GM18520 (cell line): ENCODE measurements at regions not wholly inside any gene's neighbourhood (a gene's known extent, or its start where the extent isn't known, plus 50 kb on each side); places are given as distances from the start of the nearest gene placed in this dataset.

ENCODE experiments used
- ATAC-seq: cut with Tn5 transposase; IDR thresholded peaks from one replicate; pipeline ENCODE4 v1.9.1; 2021; ENCODE audit not compliant: unreplicated experiment

- no peak for ATAC-seq
Observed at GRCh38 chr5:29897916-29898315, 1295.6 kb upstream of the CDH6 start.

- ATAC-seq, result no peak
Observed at GRCh38 chr5:29896646-29897045, 1296.8 kb upstream of the CDH6 start.

- ATAC-seq, result no peak
Observed at GRCh38 chr5:29894668-29895067, 1298.8 kb upstream of the CDH6 start.

- ATAC-seq, result no peak
Observed at GRCh38 chr5:29889051-29889450, 1304.4 kb upstream of the CDH6 start.

- ATAC-seq, result no peak
Observed at GRCh38 chr5:29885595-29885994, 1307.9 kb upstream of the CDH6 start.

GRCh38 chr5:29882036-29882435, 1311.5 kb upstream of the CDH6 start:
- ATAC-seq, result no peak

- ATAC-seq, result no peak
Observed at GRCh38 chr5:29879401-29879800, 1314.1 kb upstream of the CDH6 start.

- ATAC-seq, result no peak
Observed at GRCh38 chr5:29878599-29878998, 1314.9 kb upstream of the CDH6 start.

GRCh38 chr5:29867155-29867554, 1326.3 kb upstream of the CDH6 start:
- no peak for ATAC-seq

GRCh38 chr5:29853711-29854220, 1339.7 kb upstream of the CDH6 start:
- no peak for ATAC-seq

GRCh38 chr5:29852329-29852728, 1341.2 kb upstream of the CDH6 start:
- ATAC-seq, result no peak

- ATAC-seq, result no peak
Observed at GRCh38 chr5:29845206-29845605, 1348.3 kb upstream of the CDH6 start.

GRCh38 chr5:29833394-29833793, 1360.1 kb upstream of the CDH6 start:
- no peak for ATAC-seq

GRCh38 chr5:29822521-29822920, 1371.0 kb upstream of the CDH6 start:
- ATAC-seq, result no peak

GRCh38 chr5:29811914-29812679, 1381.4 kb upstream of the CDH6 start:
- ATAC-seq, result no peak

- ATAC-seq, result no peak
Observed at GRCh38 chr5:29805804-29806203, 1387.7 kb upstream of the CDH6 start.

- ATAC-seq, result no peak
Observed at GRCh38 chr5:29800752-29801151, 1392.7 kb upstream of the CDH6 start.

- no peak for ATAC-seq
Observed at GRCh38 chr5:29796013-29796412, 1397.5 kb upstream of the CDH6 start.

GRCh38 chr5:29795096-29795652, 1398.3 kb upstream of the CDH6 start:
- ATAC-seq, result no peak

GRCh38 chr5:29794141-29794787, 1399.2 kb upstream of the CDH6 start:
- ATAC-seq, result no peak

GRCh38 chr5:29790281-29790680, 1403.2 kb upstream of the CDH6 start:
- ATAC-seq, result no peak

GRCh38 chr5:29780401-29780800, 1413.1 kb upstream of the CDH6 start:
- ATAC-seq, result no peak
